Spleen (tissue), 7 donors: ENCODE measurements at regions not wholly inside any gene's neighbourhood (a gene's known extent, or its start where the extent isn't known, plus 50 kb on each side); places are given as distances from the start of the nearest gene placed in this dataset.
"Not testable (repeated sequence)": the region's sequence is repeated elsewhere in the genome, so short reads cannot be mapped to it uniquely, and the experiment has no call there.

Source experiments
- POLR2AphosphoS5 ChIP-seq, 3 donors: sonication (generic); formaldehyde crosslinking; IDR thresholded peaks; one replicate each; pipeline ENCODE4 v1.5.1; 2017; ENCODE audit warnings: antibody characterized with exemption in 3 of 3
- TF ChIP-seq, protein P1 (sequence below), 11 experiments: fragments of 200-600 bp in 7 of 11; fragments of 450-650 bp in 4 of 11; sonication (generic) in 4 of 11; IDR thresholded peaks in 8 of 11; conservative IDR thresholded peaks in 3 of 11; 1 replicate in 7 of 11; 2 replicates in 4 of 11; pipeline versions ENCODE4 v1.4.0 to v1.8.0; 2016 to 2021; ENCODE audit warnings: antibody characterized with exemption in 11 of 11, inconsistent platforms in 4 of 11, mild to moderate bottlenecking in 1 of 11
- donor health status: DM: no; HTN: no; CAD: no; lungs with moderate emphysema.
- donor health status: DM: no; HTN: no; CAD: no.
- donor health status: DM: no; HTN: no; CAD: no.

- TF ChIP-seq, protein P1, sequence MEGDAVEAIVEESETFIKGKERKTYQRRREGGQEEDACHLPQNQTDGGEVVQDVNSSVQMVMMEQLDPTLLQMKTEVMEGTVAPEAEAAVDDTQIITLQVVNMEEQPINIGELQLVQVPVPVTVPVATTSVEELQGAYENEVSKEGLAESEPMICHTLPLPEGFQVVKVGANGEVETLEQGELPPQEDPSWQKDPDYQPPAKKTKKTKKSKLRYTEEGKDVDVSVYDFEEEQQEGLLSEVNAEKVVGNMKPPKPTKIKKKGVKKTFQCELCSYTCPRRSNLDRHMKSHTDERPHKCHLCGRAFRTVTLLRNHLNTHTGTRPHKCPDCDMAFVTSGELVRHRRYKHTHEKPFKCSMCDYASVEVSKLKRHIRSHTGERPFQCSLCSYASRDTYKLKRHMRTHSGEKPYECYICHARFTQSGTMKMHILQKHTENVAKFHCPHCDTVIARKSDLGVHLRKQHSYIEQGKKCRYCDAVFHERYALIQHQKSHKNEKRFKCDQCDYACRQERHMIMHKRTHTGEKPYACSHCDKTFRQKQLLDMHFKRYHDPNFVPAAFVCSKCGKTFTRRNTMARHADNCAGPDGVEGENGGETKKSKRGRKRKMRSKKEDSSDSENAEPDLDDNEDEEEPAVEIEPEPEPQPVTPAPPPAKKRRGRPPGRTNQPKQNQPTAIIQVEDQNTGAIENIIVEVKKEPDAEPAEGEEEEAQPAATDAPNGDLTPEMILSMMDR (IDR thresholded peaks at IDR 0.05 in 8 of 11, conservative IDR thresholded peaks at IDR 0.05 in 3 of 11), result not testable (repeated sequence)
- TF ChIP-seq POLR2AphosphoS5 (IDR thresholded peaks at IDR 0.05), result not testable (repeated sequence)
These were observed 192.8 kb upstream of the MGAT5 start for GRCh38 chr2:134061066-134061465.
